ENCODE measurements at regions not wholly inside any gene's neighbourhood (a gene's known extent, or its start where the extent isn't known, plus 50 kb on each side); places are given as distances from the start of the nearest gene placed in this dataset.

GRCh38 chr5:26645659-26646058 lies 392.7 kb downstream of the CDH9 start:
- Histone ChIP-seq H3K4me2 (replicated peaks; ENCODE audit: low read depth, low read length, poor library complexity, severe bottlenecking) (no peak overlapping the region), H3K79me2 (ENCODE audit: control insufficient read depth, insufficient read depth, low read length) (no peaks in the 10 kb centered on the region), H3K9me3 (ENCODE audit: control extremely low read depth in 1 of 3, control insufficient read depth in 2 of 3, insufficient read depth in 1 of 3, low read length in 2 of 3) (peaks cover 0 to 1% (median 0%) of the 10 kb centered on the region in 3 donors), H4K20me1 (ENCODE audit: control insufficient read depth, insufficient read depth, low read length, poor library complexity, severe bottlenecking) (no peaks in the 10 kb centered on the region), H3K36me3 (replicated peaks in 1 of 2; ENCODE audit: control extremely low read depth in 1 of 2, control insufficient read depth in 1 of 2, extremely low read depth in 1 of 2, insufficient read depth in 2 of 2, low read length in 1 of 2) (no peaks in the 10 kb centered on the region), H2AFZ (ENCODE audit: insufficient read depth, low read depth, low read length, poor library complexity, severe bottlenecking) (no peak overlapping the region), H3K27me3 (replicated peaks in 1 of 4; ENCODE audit: control extremely low read depth in 1 of 4, control insufficient read depth in 3 of 4, insufficient read depth in 4 of 4, low read length in 3 of 4) (no peaks in the 10 kb centered on the region), H3K4me3 (ENCODE audit: control extremely low read depth in 1 of 5, extremely low read depth in 1 of 5, insufficient read depth in 1 of 5, low read depth in 2 of 5, low read length in 4 of 5) (no peak overlapping the region), H3K9ac (ENCODE audit: low read length) (no peak overlapping the region), H3K4me1 (ENCODE audit: control insufficient read depth in 2 of 2, insufficient read depth in 2 of 2, low read length in 2 of 2) (no peaks in the 10 kb centered on the region), H3K27ac (ENCODE audit: low read length in 2 of 2) (no peak overlapping the region)
- no peaks in the 10 kb centered on the region for H3K27me3 Mint-ChIP-seq
- POLR2A ChIA-PET = no interaction called here
- no peak overlapping the region for H3K4me3 Mint-ChIP-seq
- DNase-seq (no peak), ATAC-seq (ENCODE audit: low read depth) (no peak)
- WGBS (ENCODE audit: insufficient coverage) = no CpG with 5 or more reads among the region's 5 CpGs
- intact Hi-C loops (cut with micrococcal nuclease) = no loop called here
- CTCF ChIA-PET = no interaction called here
- H3K4me1 Mint-ChIP-seq = no peaks in the 10 kb centered on the region
- peaks cover 11% of the 10 kb centered on the region for H3K9me3 Mint-ChIP-seq (ENCODE audit: insufficient read depth)
- no peak overlapping the region for H3K27ac Mint-ChIP-seq
- TF ChIP-seq CTCF (IDR thresholded peaks at IDR 0.05) (no peak), EZH2 (IDR thresholded peaks at IDR 0.05; ENCODE audit: borderline replicate concordance, insufficient read depth, low read depth, low read length, poor library complexity, severe bottlenecking) (no peak)

- Histone ChIP-seq H3K27ac (ENCODE audit: low read length in 2 of 2) (no peak overlapping the region), H3K4me2 (replicated peaks; ENCODE audit: low read depth, low read length, poor library complexity, severe bottlenecking) (no peak overlapping the region), H2AFZ (ENCODE audit: insufficient read depth, low read depth, low read length, poor library complexity, severe bottlenecking) (no peak overlapping the region), H3K9ac (ENCODE audit: low read length) (no peak overlapping the region), H3K9me3 (ENCODE audit: control extremely low read depth in 1 of 3, control insufficient read depth in 2 of 3, insufficient read depth in 1 of 3, low read length in 2 of 3) (peaks cover 0 to 3% (median 0%) of the 10 kb centered on the region in 3 donors), H4K20me1 (ENCODE audit: control insufficient read depth, insufficient read depth, low read length, poor library complexity, severe bottlenecking) (no peaks in the 10 kb centered on the region), H3K27me3 (replicated peaks in 1 of 4; ENCODE audit: control extremely low read depth in 1 of 4, control insufficient read depth in 3 of 4, insufficient read depth in 4 of 4, low read length in 3 of 4) (no peaks in the 10 kb centered on the region), H3K36me3 (replicated peaks in 1 of 2; ENCODE audit: control extremely low read depth in 1 of 2, control insufficient read depth in 1 of 2, extremely low read depth in 1 of 2, insufficient read depth in 2 of 2, low read length in 1 of 2) (no peaks in the 10 kb centered on the region), H3K79me2 (ENCODE audit: control insufficient read depth, insufficient read depth, low read length) (no peaks in the 10 kb centered on the region), H3K4me3 (ENCODE audit: control extremely low read depth in 1 of 5, extremely low read depth in 1 of 5, insufficient read depth in 1 of 5, low read depth in 2 of 5, low read length in 4 of 5) (no peak overlapping the region), H3K4me1 (ENCODE audit: control insufficient read depth in 2 of 2, insufficient read depth in 2 of 2, low read length in 2 of 2) (no peaks in the 10 kb centered on the region)
- Mint-ChIP-seq H3K27me3 (no peaks in the 10 kb centered on the region), H3K27ac (no peak overlapping the region), H3K4me3 (no peak overlapping the region), H3K4me1 (no peaks in the 10 kb centered on the region), H3K9me3 (ENCODE audit: insufficient read depth) (peaks cover 17% of the 10 kb centered on the region)
- CTCF ChIA-PET = no interaction called here
- WGBS (ENCODE audit: insufficient coverage) = no CpG with 5 or more reads among the region's 2 CpGs
- intact Hi-C loops (cut with micrococcal nuclease) = no loop called here
- TF ChIP-seq EZH2 (IDR thresholded peaks at IDR 0.05; ENCODE audit: borderline replicate concordance, insufficient read depth, low read depth, low read length, poor library complexity, severe bottlenecking) (no peak), CTCF (IDR thresholded peaks at IDR 0.05) (no peak)
- DNase-seq = no peak
- ATAC-seq (ENCODE audit: low read depth) = no peak
- POLR2A ChIA-PET = no interaction called here
These were observed 396.9 kb downstream of the CDH9 start for GRCh38 chr5:26641492-26641891.

Measured in B cell (primary cell).